22Rv1 (cell line): ENCODE measurements at regions not wholly inside any gene's neighbourhood (a gene's known extent, or its start where the extent isn't known, plus 50 kb on each side); places are given as distances from the start of the nearest gene placed in this dataset.

Source experiments
- ZFX ChIP-seq: fragments of 450-650 bp; IDR thresholded peaks from 2 replicates; pipeline ENCODE4 v1.6.1; 2017; ENCODE audit warnings: antibody characterized with exemption, borderline replicate concordance
- TF ChIP-seq, protein P1 (sequence below): fragments of 450-650 bp; IDR thresholded peaks from 2 replicates; pipeline ENCODE4 v1.5.1; 2017; ENCODE audit warnings: mild to moderate bottlenecking

DNA sequence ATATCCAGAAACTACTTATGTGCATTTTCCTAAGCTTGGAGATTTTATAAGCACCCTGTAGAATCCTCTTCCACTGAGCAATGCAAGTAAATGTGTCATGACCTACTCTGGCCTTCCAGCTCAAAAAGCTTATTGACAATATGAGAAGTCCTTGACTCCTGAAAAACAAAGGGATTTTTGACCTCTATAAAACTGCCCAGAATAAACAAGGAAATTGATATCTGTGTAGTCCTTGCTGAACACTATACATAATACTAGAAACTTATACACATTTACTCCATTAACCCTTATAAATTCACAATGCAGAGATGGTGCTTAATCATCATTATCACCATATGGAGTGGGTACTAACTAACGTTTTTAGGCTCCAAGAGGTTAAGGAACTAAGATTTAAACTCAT lies 197.4 kb upstream of the KRR1 start:
- TF ChIP-seq, protein P1, sequence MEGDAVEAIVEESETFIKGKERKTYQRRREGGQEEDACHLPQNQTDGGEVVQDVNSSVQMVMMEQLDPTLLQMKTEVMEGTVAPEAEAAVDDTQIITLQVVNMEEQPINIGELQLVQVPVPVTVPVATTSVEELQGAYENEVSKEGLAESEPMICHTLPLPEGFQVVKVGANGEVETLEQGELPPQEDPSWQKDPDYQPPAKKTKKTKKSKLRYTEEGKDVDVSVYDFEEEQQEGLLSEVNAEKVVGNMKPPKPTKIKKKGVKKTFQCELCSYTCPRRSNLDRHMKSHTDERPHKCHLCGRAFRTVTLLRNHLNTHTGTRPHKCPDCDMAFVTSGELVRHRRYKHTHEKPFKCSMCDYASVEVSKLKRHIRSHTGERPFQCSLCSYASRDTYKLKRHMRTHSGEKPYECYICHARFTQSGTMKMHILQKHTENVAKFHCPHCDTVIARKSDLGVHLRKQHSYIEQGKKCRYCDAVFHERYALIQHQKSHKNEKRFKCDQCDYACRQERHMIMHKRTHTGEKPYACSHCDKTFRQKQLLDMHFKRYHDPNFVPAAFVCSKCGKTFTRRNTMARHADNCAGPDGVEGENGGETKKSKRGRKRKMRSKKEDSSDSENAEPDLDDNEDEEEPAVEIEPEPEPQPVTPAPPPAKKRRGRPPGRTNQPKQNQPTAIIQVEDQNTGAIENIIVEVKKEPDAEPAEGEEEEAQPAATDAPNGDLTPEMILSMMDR = no peak
- TF ChIP-seq ZFX = no peak
